DOHH2 (cell line): ENCODE measurements at regions not wholly inside any gene's neighbourhood (a gene's known extent, or its start where the extent isn't known, plus 50 kb on each side); places are given as distances from the start of the nearest gene placed in this dataset.

Experiments
- CTCF ChIP-seq: fragments of 200-600 bp; sonication (generic); IDR thresholded peaks from one replicate; pipeline ENCODE4 v1.5.1; 2014; ENCODE audit warnings: antibody characterized with exemption, mild to moderate bottlenecking, low read depth, low read length; ENCODE audit not compliant: poor library complexity, severe bottlenecking
- EZH2phosphoT487 ChIP-seq: fragments of 200-600 bp; sonication (generic); IDR thresholded peaks from 2 replicates; pipeline ENCODE4 v1.6.1; 2017; ENCODE audit warnings: borderline replicate concordance, mild to moderate bottlenecking, antibody characterized with exemption, low read length, moderate library complexity, mixed read lengths

- TF ChIP-seq CTCF (no peak), EZH2phosphoT487 (no peak)
These were observed 108.9 kb upstream of the MKLN1 start for GRCh38 chr7:131218727-131219128.
